ENCODE measurements at regions not wholly inside any gene's neighbourhood (a gene's known extent, or its start where the extent isn't known, plus 50 kb on each side); places are given as distances from the start of the nearest gene placed in this dataset.

GRCh38 chr15:70492240-70493177, 270.8 kb downstream of the UACA start:
- Histone ChIP-seq H3K4me3 (no peak overlapping the region), H3K4me2 (ENCODE audit: insufficient read depth, low read length) (no peak overlapping the region), H3K9me3 (replicated peaks; ENCODE audit: control insufficient read depth, insufficient read depth, low read depth, low read length) (no peaks in the 10 kb centered on the region), H3K27ac (ENCODE audit: extremely low read depth, low read depth, low read length) (no peak overlapping the region), H3K4me1 (replicated peaks in 1 of 2; ENCODE audit: control insufficient read depth in 2 of 2, insufficient read depth in 2 of 2, low read length in 2 of 2) (peaks cover 0 to 5% of the 10 kb centered on the region in 2 experiments; a peak in 3 of 5 replicates), H4K20me1 (replicated peaks; ENCODE audit: control insufficient read depth, insufficient read depth, low read length) (peaks cover 14% of the 10 kb centered on the region; the same call in 1 of the 2 replicates), H3K27me3 (ENCODE audit: control insufficient read depth in 2 of 2, insufficient read depth in 2 of 2, low read length in 2 of 2) (peaks cover 15 to 54% of the 10 kb centered on the region in 2 experiments; a peak in 4 of 5 replicates), H3K36me3 (ENCODE audit: control insufficient read depth, insufficient read depth, low read length) (no peaks in the 10 kb centered on the region), H3K9ac (ENCODE audit: insufficient read depth in 1 of 2, low read depth in 2 of 2, low read length in 2 of 2) (no peak overlapping the region; a peak in 1 of 4 replicates), H3K79me2 (ENCODE audit: control insufficient read depth, insufficient read depth, low read length) (no peaks in the 10 kb centered on the region), H3K9me1 (ENCODE audit: control insufficient read depth, insufficient read depth, low read length) (no peaks in the 10 kb centered on the region), H2AFZ (ENCODE audit: low read depth, low read length) (no peak overlapping the region)
- peak in 1 of 4 experiments; percentile 18 for DNase-seq (ENCODE audit: extremely low read depth in 1 of 4, low spot score in 3 of 4)
- peak; percentile 48 for ATAC-seq
- BruUV-seq (replicated peaks): no TSS peak
- intact Hi-C loops (cut with micrococcal nuclease) (no loop called here), in situ Hi-C loops (cut with MboI) (loop anchor here (25.0 kb wide), 1 partner anchor 755 kb away; no protein-coding TSS in a partner anchor)
- no peak for FAIRE-seq
- CTCF ChIA-PET (ENCODE audit: low intra/inter-chr PET ratio): no interaction called here
- POLR2A ChIA-PET: interaction anchor here (0.7 kb wide), 1 partner anchor 149 kb away, joined by 3 read pairs; no protein-coding TSS in a partner anchor
- 5% methylated on average over 15 of the region's 20 CpGs for WGBS (ENCODE audit: insufficient coverage, low coverage, missing lambda C conversion rate)
- TF ChIP-seq POLR2A (conservative IDR thresholded peaks at IDR 0.05): no peak
- no peak for TF ChIP-seq ATF4 (CRISPR knock-in tag; IDR thresholded peaks at IDR 0.05)
- no peak for TF ChIP-seq YBX1 (IDR thresholded peaks at IDR 0.05)
- TF ChIP-seq RBM17 (IDR thresholded peaks at IDR 0.05; ENCODE audit: borderline replicate concordance, low read depth, low read length): no peak
- no peak for TF ChIP-seq STAT5A (IDR thresholded peaks at IDR 0.05; ENCODE audit: borderline replicate concordance, low read length)
- TF ChIP-seq ARID1B (IDR thresholded peaks at IDR 0.05): no peak
- TF ChIP-seq TCF15 (CRISPR knock-in tag; IDR thresholded peaks at IDR 0.05): no peak
- TF ChIP-seq KLF13 (tag; IDR thresholded peaks at IDR 0.05; ENCODE audit: borderline replicate concordance, low read depth): no peak
- TF ChIP-seq RCOR1 (IDR thresholded peaks at IDR 0.05; ENCODE audit: borderline replicate concordance in 1 of 2, low read depth in 2 of 2, low read length in 2 of 2): peak in 1 of 2 experiments; percentile 42; a peak in 1 of 4 replicates
- no peak for TF ChIP-seq PCBP2 (IDR thresholded peaks at IDR 0.05; ENCODE audit: low read depth, low read length, poor library complexity, severe bottlenecking)
- TF ChIP-seq NFIC (IDR thresholded peaks at IDR 0.05): no peak
- TF ChIP-seq ESRRA (IDR thresholded peaks at IDR 0.05; ENCODE audit: borderline replicate concordance, low read depth): peak; percentile 69; the same call in 1 of the 2 replicates
- no peak for TF ChIP-seq SNAPC5 (CRISPR knock-in tag; IDR thresholded peaks at IDR 0.05)
- TF ChIP-seq ARID3A (IDR thresholded peaks at IDR 0.05; ENCODE audit: borderline replicate concordance, low read depth, low read length): no peak
- TF ChIP-seq KDM1A (IDR thresholded peaks at IDR 0.05): 0 out of 4 replicates have a peak, but pooled peaks of 1 of the 2 experiments have one; percentile 7
